Large intestine (tissue), 3 donors: ENCODE measurements at regions not wholly inside any gene's neighbourhood (a gene's known extent, or its start where the extent isn't known, plus 50 kb on each side); places are given as distances from the start of the nearest gene placed in this dataset.
A peak's percentile ranks its signal among the peaks of the same experiment; 100 is the strongest.

Experiments
- DNase-seq, 2 donors: peaks; one replicate each; pipeline versions ENCODE4 v3.0.0 to v3.0.0-alpha.2; 2013
- H3K27ac ChIP-seq: one replicate; pipeline ENCODE4 v1.5.1; 2013; ENCODE audit warnings: low read length
- H3K27me3 ChIP-seq: 2 replicates; pipeline ENCODE4 v1.6.1; 2013; ENCODE audit warnings: low read length; ENCODE audit not compliant: control insufficient read depth, insufficient read depth
- H3K36me3 ChIP-seq: 2 replicates; pipeline ENCODE4 v1.6.1; 2013; ENCODE audit warnings: low read length; ENCODE audit not compliant: control insufficient read depth, insufficient read depth
- H3K4me1 ChIP-seq: one replicate; pipeline ENCODE4 v1.6.1; 2013; ENCODE audit warnings: low read length; ENCODE audit not compliant: control insufficient read depth, insufficient read depth
- H3K4me3 ChIP-seq: one replicate; pipeline ENCODE4 v1.5.1; 2013; ENCODE audit warnings: low read length
- H3K9me3 ChIP-seq: one replicate; pipeline ENCODE4 v1.6.1; 2013; ENCODE audit warnings: mild to moderate bottlenecking, low read depth, low read length, moderate library complexity; ENCODE audit not compliant: control insufficient read depth
- WGBS: methylation state at CpG from one replicate; pipeline ENCODE4 v1.1.5; 2013; ENCODE audit warnings: low lambda C conversion rate; ENCODE audit not compliant: insufficient coverage; 5-methylcytosine and 5-hydroxymethylcytosine counted together

- H3K4me1 ChIP-seq, result no peaks in the 10 kb centered on the region
- no peaks in the 10 kb centered on the region for H3K9me3 ChIP-seq
- no peaks in the 10 kb centered on the region for H3K36me3 ChIP-seq
- no peaks in the 10 kb centered on the region for H3K27me3 ChIP-seq
- 80% methylated on average over 1 of the region's 7 CpGs for WGBS
- DNase-seq, result no peak
- no peak overlapping the region for H3K4me3 ChIP-seq
- no peak overlapping the region for H3K27ac ChIP-seq
Measured at GRCh38 chr11:26268980-26269660, 62.8 kb upstream of the ANO3 start.

DNA sequence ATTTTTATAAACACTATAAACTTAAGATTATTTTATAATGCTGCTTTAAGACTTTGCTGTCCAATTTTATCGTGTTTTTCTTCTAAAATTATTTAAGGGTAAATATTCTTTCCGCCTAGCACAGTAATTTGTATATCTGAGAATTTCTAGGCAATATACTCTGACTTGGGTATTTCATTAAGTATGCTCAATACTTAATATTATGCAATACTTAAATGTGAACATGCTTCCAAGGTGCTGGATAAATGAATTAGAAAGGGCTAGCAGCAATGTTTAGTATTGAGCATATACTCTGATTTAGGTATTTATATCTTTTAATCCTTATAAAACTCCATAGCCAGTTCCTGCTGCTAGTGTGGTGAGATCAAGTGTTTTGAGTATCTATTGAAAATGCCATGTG, 60.3 kb upstream of the ANO3 start:
- no peak overlapping the region for H3K27ac ChIP-seq
- H3K36me3 ChIP-seq, result no peaks in the 10 kb centered on the region
- H3K27me3 ChIP-seq, result no peaks in the 10 kb centered on the region
- no peaks in the 10 kb centered on the region for H3K4me1 ChIP-seq
- DNase-seq, result no peak
- no peaks in the 10 kb centered on the region for H3K9me3 ChIP-seq
- H3K4me3 ChIP-seq, result no peak overlapping the region
- WGBS, result 94% methylated on average over 2 of the region's 2 CpGs

DNA sequence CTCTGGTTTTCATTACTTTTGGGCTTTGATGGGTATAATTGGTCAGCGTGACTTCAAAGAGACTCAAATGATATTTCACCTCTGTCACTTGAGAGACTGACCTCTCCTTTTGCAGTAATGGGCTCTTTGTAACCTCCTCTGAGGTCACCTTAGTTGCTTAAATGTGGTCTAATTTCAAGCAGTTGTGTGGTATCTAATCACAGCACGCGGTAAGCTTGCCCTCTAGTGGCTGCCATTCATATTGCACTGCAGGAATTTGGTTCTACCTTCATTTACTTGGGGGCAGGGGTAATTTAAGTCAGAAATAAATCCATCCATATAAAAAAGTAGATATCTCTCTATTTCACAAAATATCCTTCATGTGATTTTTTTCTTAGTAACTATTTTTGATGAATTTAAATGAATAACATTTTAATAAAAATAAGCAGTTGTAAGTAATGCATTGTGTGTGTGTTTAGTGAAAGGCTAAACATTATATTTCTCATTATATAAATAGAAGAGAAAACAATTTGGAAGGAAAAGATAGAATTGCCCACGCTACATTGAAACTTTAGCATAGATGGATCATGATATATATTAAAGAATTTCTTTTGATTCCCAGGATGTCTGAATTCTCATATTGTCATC, 55.0 kb upstream of the ANO3 start:
- no peaks in the 10 kb centered on the region for H3K27me3 ChIP-seq
- H3K4me3 ChIP-seq, result no peak overlapping the region
- no peak overlapping the region for H3K27ac ChIP-seq
- H3K9me3 ChIP-seq, result no peaks in the 10 kb centered on the region
- no peaks in the 10 kb centered on the region for H3K4me1 ChIP-seq
- 20% methylated on average over 1 of the region's 4 CpGs for WGBS
- no peaks in the 10 kb centered on the region for H3K36me3 ChIP-seq
- peak; percentile 9 to 11 for DNase-seq

DNA sequence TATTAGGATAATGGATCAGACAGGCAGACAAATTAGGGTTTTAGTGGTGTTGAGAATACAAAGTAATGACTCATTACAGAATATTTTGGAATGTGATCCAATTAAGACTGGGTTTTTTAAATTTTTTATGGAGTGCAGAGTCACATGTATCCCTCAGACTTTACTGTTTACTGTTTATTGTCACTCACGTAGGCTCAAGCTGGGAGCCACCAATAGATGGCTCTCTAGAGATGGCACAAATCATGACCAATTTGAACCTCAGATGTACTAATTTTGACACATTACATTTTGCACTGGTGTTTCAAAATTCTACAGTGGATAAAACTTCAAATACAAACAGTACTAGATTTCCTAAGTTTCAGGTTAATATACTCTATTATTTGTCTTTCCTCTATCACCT, 53.6 kb upstream of the ANO3 start:
- Histone ChIP-seq H3K27me3 (no peaks in the 10 kb centered on the region), H3K4me3 (no peak overlapping the region), H3K4me1 (no peaks in the 10 kb centered on the region), H3K27ac (no peak overlapping the region), H3K9me3 (no peaks in the 10 kb centered on the region), H3K36me3 (no peaks in the 10 kb centered on the region)
- no peak for DNase-seq
- WGBS, result 20% methylated on average over 1 of the region's 1 CpG
